NCI-H2196 treated with DMSO at 0.1 percent for 48 hours (cell line): ENCODE measurements at regions not wholly inside any gene's neighbourhood (a gene's known extent, or its start where the extent isn't known, plus 50 kb on each side); places are given as distances from the start of the nearest gene placed in this dataset.

Experiments
- DNase-seq: peaks from one replicate; lab custom pipeline; 2025; ENCODE audit not compliant: unreplicated experiment; lab: John Stamatoyannopoulos, UW

GRCh38 chr6:44050872-44051505 is 76.3 kb downstream of the MRPL14 start:
- no peak for DNase-seq

GRCh38 chr6:44049989-44050871 is 77.0 kb downstream of the MRPL14 start:
- DNase-seq, result no peak

- DNase-seq, result no peak
Observed at GRCh38 chr6:44049163-44049988, 77.9 kb downstream of the MRPL14 start.

- no peak for DNase-seq
Observed at GRCh38 chr6:44048277-44048676, 79.0 kb downstream of the MRPL14 start.

GRCh38 chr6:44047801-44048200 is 79.5 kb downstream of the MRPL14 start:
- no peak for DNase-seq

GRCh38 chr6:44047179-44047546 is 80.1 kb downstream of the MRPL14 start:
- no peak for DNase-seq

GRCh38 chr6:44046516-44047178 is 80.6 kb downstream of the MRPL14 start:
- DNase-seq, result no peak

- no peak for DNase-seq
Observed at GRCh38 chr6:44045672-44046015, 81.6 kb downstream of the MRPL14 start.

- no peak for DNase-seq
Observed at GRCh38 chr6:44044940-44045671, 82.1 kb downstream of the MRPL14 start.

- DNase-seq, result no peak
Observed at GRCh38 chr6:44044154-44044539, 83.1 kb downstream of the MRPL14 start.

- DNase-seq, result no peak
Observed at GRCh38 chr6:44043479-44044153, 83.6 kb downstream of the MRPL14 start.

GRCh38 chr6:44042989-44043478 is 84.2 kb downstream of the MRPL14 start:
- no peak for DNase-seq

GRCh38 chr6:44042261-44042988 is 84.8 kb downstream of the MRPL14 start:
- no peak for DNase-seq

- no peak for DNase-seq
Observed at GRCh38 chr6:44041461-44042260, 85.6 kb downstream of the MRPL14 start.

GRCh38 chr6:44040786-44041185 is 86.5 kb downstream of the MRPL14 start:
- DNase-seq, result no peak

GRCh38 chr6:44039839-44040350 is 87.4 kb downstream of the MRPL14 start:
- DNase-seq, result no peak

- no peak for DNase-seq
Observed at GRCh38 chr6:44039191-44039719, 88.0 kb downstream of the MRPL14 start.

GRCh38 chr6:44038543-44039065 is 88.6 kb downstream of the MRPL14 start:
- no peak for DNase-seq
